ENCODE measurements at regions not wholly inside any gene's neighbourhood (a gene's known extent, or its start where the extent isn't known, plus 50 kb on each side); places are given as distances from the start of the nearest gene placed in this dataset.

DNA sequence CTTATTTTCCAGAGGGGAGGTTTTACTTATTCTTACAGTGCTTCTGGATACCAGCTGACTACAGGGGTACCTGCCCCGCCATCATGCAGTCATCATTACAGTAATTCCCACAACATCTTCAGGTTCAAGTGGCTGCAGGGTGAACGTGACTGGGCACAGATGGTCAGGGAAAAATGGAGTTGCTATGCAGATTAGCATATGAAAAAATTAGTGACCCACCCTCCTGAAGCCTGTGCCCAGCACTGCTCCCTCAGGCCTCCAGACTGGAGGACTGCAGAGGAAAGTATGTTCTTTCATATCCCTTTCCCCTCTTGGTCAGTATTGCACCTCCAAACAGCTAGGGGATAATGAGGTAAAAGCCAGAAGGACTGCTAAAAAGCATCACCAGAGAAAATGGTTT is 937.9 kb downstream of the TUSC7 start:
- Mint-ChIP-seq H3K36me3 (ENCODE audit: low read depth) (no peaks in the 10 kb centered on the region), H3K4me3 (no peak overlapping the region), H3K4me1 (no peaks in the 10 kb centered on the region), H3K9me3 (no peaks in the 10 kb centered on the region; the same call in 2 of the 3 replicates), H3K27me3 (ENCODE audit: insufficient read depth, low read depth, poor library complexity) (peaks cover 1% of the 10 kb centered on the region), H3K27ac (no peak overlapping the region)
- TF ChIP-seq, protein P1, sequence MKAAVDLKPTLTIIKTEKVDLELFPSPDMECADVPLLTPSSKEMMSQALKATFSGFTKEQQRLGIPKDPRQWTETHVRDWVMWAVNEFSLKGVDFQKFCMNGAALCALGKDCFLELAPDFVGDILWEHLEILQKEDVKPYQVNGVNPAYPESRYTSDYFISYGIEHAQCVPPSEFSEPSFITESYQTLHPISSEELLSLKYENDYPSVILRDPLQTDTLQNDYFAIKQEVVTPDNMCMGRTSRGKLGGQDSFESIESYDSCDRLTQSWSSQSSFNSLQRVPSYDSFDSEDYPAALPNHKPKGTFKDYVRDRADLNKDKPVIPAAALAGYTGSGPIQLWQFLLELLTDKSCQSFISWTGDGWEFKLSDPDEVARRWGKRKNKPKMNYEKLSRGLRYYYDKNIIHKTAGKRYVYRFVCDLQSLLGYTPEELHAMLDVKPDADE (IDR thresholded peaks at IDR 0.05), result no peak
- TF ChIP-seq STAT1 (IDR thresholded peaks at IDR 0.05; ENCODE audit: unreplicated experiment), result no peak
- TF ChIP-seq, protein P2, sequence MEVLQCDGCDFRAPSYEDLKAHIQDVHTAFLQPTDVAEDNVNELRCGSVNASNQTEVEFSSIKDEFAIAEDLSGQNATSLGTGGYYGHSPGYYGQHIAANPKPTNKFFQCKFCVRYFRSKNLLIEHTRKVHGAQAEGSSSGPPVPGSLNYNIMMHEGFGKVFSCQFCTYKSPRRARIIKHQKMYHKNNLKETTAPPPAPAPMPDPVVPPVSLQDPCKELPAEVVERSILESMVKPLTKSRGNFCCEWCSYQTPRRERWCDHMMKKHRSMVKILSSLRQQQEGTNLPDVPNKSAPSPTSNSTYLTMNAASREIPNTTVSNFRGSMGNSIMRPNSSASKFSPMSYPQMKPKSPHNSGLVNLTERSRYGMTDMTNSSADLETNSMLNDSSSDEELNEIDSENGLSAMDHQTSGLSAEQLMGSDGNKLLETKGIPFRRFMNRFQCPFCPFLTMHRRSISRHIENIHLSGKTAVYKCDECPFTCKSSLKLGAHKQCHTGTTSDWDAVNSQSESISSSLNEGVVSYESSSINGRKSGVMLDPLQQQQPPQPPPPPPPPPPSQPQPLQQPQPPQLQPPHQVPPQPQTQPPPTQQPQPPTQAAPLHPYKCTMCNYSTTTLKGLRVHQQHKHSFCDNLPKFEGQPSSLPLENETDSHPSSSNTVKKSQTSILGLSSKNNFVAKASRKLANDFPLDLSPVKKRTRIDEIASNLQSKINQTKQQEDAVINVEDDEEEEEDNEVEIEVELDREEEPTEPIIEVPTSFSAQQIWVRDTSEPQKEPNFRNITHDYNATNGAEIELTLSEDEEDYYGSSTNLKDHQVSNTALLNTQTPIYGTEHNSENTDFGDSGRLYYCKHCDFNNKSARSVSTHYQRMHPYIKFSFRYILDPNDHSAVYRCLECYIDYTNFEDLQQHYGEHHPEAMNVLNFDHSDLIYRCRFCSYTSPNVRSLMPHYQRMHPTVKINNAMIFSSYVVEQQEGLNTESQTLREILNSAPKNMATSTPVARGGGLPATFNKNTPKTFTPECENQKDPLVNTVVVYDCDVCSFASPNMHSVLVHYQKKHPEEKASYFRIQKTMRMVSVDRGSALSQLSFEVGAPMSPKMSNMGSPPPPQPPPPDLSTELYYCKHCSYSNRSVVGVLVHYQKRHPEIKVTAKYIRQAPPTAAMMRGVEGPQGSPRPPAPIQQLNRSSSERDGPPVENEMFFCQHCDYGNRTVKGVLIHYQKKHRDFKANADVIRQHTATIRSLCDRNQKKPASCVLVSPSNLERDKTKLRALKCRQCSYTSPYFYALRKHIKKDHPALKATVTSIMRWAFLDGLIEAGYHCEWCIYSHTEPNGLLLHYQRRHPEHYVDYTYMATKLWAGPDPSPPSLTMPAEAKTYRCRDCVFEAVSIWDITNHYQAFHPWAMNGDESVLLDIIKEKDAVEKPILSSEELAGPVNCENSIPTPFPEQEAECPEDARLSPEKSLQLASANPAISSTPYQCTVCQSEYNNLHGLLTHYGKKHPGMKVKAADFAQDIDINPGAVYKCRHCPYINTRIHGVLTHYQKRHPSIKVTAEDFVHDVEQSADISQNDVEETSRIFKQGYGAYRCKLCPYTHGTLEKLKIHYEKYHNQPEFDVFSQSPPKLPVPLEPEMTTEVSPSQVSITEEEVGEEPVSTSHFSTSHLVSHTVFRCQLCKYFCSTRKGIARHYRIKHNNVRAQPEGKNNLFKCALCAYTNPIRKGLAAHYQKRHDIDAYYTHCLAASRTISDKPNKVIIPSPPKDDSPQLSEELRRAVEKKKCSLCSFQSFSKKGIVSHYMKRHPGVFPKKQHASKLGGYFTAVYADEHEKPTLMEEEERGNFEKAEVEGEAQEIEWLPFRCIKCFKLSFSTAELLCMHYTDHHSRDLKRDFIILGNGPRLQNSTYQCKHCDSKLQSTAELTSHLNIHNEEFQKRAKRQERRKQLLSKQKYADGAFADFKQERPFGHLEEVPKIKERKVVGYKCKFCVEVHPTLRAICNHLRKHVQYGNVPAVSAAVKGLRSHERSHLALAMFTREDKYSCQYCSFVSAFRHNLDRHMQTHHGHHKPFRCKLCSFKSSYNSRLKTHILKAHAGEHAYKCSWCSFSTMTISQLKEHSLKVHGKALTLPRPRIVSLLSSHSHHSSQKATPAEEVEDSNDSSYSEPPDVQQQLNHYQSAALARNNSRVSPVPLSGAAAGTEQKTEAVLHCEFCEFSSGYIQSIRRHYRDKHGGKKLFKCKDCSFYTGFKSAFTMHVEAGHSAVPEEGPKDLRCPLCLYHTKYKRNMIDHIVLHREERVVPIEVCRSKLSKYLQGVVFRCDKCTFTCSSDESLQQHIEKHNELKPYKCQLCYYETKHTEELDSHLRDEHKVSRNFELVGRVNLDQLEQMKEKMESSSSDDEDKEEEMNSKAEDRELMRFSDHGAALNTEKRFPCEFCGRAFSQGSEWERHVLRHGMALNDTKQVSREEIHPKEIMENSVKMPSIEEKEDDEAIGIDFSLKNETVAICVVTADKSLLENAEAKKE (CRISPR knock-in tag; IDR thresholded peaks at IDR 0.05), result no peak
- TF ChIP-seq ZNF114 (CRISPR knock-in tag; IDR thresholded peaks at IDR 0.05), result no peak
- no peak for TF ChIP-seq ZNF331 (CRISPR knock-in tag; IDR thresholded peaks at IDR 0.05; ENCODE audit: low read depth)
- TF ChIP-seq, protein P3, sequence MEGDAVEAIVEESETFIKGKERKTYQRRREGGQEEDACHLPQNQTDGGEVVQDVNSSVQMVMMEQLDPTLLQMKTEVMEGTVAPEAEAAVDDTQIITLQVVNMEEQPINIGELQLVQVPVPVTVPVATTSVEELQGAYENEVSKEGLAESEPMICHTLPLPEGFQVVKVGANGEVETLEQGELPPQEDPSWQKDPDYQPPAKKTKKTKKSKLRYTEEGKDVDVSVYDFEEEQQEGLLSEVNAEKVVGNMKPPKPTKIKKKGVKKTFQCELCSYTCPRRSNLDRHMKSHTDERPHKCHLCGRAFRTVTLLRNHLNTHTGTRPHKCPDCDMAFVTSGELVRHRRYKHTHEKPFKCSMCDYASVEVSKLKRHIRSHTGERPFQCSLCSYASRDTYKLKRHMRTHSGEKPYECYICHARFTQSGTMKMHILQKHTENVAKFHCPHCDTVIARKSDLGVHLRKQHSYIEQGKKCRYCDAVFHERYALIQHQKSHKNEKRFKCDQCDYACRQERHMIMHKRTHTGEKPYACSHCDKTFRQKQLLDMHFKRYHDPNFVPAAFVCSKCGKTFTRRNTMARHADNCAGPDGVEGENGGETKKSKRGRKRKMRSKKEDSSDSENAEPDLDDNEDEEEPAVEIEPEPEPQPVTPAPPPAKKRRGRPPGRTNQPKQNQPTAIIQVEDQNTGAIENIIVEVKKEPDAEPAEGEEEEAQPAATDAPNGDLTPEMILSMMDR (conservative IDR thresholded peaks at IDR 0.05; ENCODE audit: low read depth in 2 of 2), result no peak
- TF ChIP-seq POLR2AphosphoS5 (IDR thresholded peaks at IDR 0.05; ENCODE audit: low read depth), result no peak
- TF ChIP-seq EZH2 (IDR thresholded peaks at IDR 0.05; ENCODE audit: low read depth, unreplicated experiment), result no peak
- no peak for TF ChIP-seq EZH2phosphoT487 (IDR thresholded peaks at IDR 0.05; ENCODE audit: unreplicated experiment)
- TF ChIP-seq CREB1 (CRISPR knock-in tag; IDR thresholded peaks at IDR 0.05; ENCODE audit: low read depth), result no peak
- TF ChIP-seq NANOG (IDR thresholded peaks at IDR 0.05; ENCODE audit: borderline replicate concordance), result no peak
- TF ChIP-seq, protein P4, sequence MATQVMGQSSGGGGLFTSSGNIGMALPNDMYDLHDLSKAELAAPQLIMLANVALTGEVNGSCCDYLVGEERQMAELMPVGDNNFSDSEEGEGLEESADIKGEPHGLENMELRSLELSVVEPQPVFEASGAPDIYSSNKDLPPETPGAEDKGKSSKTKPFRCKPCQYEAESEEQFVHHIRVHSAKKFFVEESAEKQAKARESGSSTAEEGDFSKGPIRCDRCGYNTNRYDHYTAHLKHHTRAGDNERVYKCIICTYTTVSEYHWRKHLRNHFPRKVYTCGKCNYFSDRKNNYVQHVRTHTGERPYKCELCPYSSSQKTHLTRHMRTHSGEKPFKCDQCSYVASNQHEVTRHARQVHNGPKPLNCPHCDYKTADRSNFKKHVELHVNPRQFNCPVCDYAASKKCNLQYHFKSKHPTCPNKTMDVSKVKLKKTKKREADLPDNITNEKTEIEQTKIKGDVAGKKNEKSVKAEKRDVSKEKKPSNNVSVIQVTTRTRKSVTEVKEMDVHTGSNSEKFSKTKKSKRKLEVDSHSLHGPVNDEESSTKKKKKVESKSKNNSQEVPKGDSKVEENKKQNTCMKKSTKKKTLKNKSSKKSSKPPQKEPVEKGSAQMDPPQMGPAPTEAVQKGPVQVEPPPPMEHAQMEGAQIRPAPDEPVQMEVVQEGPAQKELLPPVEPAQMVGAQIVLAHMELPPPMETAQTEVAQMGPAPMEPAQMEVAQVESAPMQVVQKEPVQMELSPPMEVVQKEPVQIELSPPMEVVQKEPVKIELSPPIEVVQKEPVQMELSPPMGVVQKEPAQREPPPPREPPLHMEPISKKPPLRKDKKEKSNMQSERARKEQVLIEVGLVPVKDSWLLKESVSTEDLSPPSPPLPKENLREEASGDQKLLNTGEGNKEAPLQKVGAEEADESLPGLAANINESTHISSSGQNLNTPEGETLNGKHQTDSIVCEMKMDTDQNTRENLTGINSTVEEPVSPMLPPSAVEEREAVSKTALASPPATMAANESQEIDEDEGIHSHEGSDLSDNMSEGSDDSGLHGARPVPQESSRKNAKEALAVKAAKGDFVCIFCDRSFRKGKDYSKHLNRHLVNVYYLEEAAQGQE (IDR thresholded peaks at IDR 0.05; ENCODE audit: unreplicated experiment), result no peak
- no peak for DNase-seq (ENCODE audit: low spot score)
- ATAC-seq, result no peak
- H3K27ac ChIP-seq (ENCODE audit: low read depth), result no peak overlapping the region
- H3K36me3 ChIP-seq (ENCODE audit: insufficient read depth), result no peaks in the 10 kb centered on the region
- no peaks in the 10 kb centered on the region for H4K20me1 ChIP-seq (replicated peaks; ENCODE audit: insufficient read depth)
- no peak overlapping the region for H3K4me3 ChIP-seq
- H3K79me2 ChIP-seq (replicated peaks; ENCODE audit: insufficient read depth), result no peaks in the 10 kb centered on the region
- no peaks in the 10 kb centered on the region; the same call in 1 of the 2 replicates for H3K9me2 ChIP-seq (ENCODE audit: insufficient read depth)
- H3F3A ChIP-seq (replicated peaks; ENCODE audit: low read depth), result no peaks in the 10 kb centered on the region
- H3K27me3 ChIP-seq (ENCODE audit: insufficient read depth), result no peaks in the 10 kb centered on the region
- no peaks in the 10 kb centered on the region for H3K4me1 ChIP-seq (ENCODE audit: insufficient read depth)
- no peak overlapping the region for H2AFZ ChIP-seq
- no peak overlapping the region for H3K4me2 ChIP-seq

All from GM23338 (cell line).